ENCODE measurements at regions not wholly inside any gene's neighbourhood (a gene's known extent, or its start where the extent isn't known, plus 50 kb on each side); places are given as distances from the start of the nearest gene placed in this dataset.
A peak's percentile ranks its signal among the peaks of the same experiment; 100 is the strongest.

DNA sequence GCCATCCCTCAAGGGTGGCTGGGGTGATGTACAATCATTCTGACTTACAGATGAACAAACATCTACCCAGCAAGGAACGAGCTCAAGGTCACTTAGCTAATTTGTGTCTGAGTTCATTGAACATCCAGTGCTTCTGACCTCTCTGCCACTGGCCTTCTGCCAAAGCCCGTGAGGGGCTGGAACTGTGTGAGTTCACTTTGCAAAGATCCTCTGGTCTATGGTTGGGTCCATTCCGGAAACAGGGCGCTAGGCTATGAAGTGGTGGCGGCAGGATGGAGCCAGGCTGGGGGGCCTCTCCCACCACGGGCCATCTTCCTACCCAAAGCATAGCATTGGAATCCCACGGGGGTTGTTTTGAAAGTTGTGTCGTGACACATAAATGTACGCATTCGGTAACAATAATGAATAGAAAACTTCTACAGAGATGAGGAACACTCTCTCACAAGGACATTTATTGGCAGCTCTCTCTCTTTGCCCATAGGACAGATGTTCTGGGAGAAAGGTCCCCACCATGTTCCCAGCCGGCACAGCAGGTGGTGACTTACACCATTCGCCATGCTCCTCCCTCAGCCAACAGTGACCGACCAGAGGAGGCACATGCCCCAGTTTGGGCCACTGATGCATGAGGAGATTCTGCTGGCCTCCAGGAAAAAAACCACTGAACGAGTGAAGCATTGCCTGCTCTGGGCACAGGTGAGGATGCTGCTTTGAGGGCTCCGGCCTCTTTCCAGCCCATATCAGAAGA is 214.7 kb upstream of the CHRNA7 start:
- no peak for DNase-seq (ENCODE audit: low read depth, low spot score)

DNA sequence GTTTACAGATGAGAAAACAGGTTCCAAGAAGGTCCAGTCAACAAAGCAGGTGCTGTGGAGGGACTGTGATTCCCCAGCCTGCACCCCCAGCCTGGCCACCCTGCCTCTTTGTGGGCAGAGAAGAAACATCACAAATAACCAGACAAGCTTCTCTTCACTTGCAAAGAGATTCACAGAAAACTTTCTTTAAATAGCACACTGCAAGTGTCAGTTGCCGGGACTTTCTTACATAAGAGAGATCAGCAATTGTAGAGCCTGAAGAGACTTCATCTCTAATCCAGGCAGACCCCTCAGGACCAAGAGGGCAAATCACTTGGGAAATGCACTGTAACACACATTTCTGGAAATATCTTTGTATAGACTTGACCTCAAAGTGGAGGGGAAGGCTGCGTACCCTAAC is 207.9 kb upstream of the CHRNA7 start:
- DNase-seq (ENCODE audit: low read depth, low spot score) = no peak

DNA sequence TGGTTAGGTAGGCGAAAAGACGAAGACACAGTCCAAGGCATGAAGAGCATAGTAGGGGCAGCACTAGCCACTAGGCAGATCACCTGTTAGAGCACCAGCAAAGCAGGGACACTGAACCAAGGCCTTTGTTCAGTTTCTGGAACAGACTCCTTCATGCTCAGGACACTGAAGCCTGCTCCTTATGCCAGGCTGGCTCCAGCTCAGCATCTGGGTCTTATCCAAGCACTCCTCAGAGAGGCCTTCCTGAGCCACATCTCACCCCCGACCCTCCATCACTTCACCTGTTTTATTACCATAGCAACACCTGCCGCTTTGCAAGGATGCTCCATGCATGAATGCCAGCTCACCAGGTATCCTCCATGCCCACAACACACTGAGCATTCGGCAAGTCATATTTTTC is 206.3 kb upstream of the CHRNA7 start:
- DNase-seq (ENCODE audit: low read depth, low spot score) = no peak

DNA sequence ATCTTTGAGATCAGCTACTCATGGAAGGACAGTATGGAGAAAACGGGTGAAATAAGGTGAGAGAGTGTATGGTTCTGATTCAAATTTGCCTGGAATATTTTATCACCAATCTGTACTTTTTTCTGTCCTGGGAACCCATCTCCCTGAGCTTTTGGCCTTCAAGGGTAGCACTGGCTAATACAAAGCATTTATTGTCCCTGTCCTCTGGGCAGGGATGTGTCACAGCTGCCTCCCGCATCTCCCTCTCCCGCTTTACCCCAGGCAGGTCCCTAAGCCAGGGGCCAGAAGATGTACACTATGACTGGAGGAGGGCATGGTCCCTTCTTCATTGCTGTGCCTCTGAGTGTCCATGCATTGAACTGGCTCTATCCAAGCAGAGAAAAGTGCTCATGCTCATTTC is 201.7 kb upstream of the CHRNA7 start:
- DNase-seq (ENCODE audit: low read depth, low spot score) = no peak

DNA sequence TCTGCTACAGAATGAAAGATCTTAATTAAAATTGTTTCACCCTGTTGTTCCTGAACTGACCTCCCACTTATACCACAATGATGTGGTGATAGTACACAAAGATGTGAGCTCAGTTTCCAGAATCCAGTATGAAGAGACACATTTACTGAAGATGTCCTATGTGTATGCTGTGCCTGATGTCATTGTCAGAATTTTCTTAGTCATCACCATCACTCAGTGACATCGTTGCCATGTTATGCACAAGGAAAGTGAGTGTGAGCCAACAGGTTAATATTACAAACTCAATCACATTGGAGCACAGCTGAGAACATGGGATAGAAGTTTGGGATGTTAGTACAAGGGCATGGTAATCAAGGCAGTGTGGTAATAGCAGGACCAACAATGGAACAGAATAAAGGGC is 199.7 kb upstream of the CHRNA7 start:
- DNase-seq (ENCODE audit: low read depth, low spot score) = no peak

DNA sequence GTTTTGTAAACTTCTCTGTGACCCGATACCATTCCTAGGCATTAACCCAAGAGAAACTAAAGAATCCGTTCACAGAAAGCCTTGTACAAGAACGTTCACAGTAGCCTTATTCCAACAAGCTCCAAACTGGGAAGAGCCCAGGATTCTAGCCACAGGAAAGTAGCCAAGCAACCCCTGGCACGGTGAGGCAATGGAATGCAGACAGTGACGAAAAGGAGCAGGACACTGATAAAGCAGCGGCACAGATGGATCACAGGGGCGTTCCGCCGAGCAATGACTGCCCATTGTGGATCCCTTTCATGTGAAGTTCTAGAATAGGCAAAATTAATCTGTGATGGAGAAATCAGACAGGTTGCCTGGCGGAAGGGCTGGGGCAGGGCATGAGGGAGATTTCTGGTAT is 198.7 kb upstream of the CHRNA7 start:
- no peak for DNase-seq (ENCODE audit: low read depth, low spot score)

DNA sequence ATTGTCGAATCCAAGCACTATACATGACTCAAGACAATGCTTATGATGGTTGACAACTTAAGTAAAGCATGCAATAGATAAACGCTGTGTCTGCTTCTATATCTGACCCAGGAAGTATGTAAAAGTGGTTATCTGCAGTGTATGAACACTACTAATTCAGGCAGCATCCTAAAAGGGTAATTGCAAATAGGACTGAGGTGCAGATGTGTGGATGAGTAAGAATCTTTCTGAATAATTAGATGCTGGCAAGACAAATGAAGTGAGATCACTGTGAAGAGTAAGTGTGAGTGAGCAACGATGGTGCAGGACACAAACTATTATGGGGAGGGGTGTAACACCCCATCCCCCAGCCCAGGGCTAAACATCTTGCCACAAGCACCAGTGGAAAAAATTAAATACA is 195.7 kb upstream of the CHRNA7 start:
- no peak for DNase-seq (ENCODE audit: low read depth, low spot score)

DNA sequence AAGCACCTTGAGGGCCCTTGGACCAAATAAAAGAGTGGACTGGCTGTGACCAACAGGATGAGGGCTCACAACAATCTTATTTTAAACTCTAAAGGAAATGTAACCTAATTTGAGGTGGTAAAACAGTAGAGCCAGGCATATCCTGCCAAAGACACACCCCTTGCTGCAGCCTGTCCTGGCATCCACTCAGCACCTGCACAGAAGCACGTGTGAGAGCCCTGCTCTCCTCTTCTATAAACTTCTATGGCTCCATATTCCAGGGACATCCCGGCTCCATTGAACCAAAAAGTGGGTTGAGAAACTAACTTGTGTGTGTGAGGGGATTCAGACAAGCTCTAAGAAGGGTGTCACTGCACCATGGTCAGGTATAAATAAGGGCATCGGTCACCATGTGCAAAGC is 190.9 kb upstream of the CHRNA7 start:
- no peak for DNase-seq (ENCODE audit: low read depth, low spot score)

DNA sequence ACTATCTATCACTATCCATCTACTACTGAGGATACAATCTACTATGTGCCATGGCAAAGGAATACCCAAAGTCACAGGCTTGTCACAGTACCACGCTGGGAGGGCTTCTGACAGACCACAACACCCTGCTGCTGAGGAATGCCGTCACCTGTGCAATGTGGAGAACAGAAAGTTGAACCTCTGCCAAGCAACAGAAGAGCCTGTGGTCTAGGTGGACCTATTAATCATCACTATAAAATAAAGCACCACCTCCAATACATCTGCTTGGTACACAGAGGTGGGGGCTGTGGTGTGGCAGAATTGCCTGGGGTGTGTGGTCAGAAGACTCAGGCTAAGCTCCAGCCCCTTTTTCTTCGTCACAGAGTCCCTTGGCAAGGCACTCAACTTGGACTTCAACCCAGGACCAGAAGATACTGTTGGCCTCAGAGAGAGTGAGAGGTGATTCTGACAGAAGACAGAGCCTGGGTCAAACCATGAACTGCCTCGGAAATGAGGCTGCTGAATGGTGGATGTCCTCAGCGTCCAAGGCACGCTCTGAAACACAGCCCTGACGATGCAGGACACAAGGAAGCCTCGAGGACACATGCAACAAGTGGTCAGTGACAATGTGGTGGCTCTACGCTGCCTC is 189.4 kb upstream of the CHRNA7 start:
- DNase-seq (ENCODE audit: low read depth, low spot score) = no peak

DNA sequence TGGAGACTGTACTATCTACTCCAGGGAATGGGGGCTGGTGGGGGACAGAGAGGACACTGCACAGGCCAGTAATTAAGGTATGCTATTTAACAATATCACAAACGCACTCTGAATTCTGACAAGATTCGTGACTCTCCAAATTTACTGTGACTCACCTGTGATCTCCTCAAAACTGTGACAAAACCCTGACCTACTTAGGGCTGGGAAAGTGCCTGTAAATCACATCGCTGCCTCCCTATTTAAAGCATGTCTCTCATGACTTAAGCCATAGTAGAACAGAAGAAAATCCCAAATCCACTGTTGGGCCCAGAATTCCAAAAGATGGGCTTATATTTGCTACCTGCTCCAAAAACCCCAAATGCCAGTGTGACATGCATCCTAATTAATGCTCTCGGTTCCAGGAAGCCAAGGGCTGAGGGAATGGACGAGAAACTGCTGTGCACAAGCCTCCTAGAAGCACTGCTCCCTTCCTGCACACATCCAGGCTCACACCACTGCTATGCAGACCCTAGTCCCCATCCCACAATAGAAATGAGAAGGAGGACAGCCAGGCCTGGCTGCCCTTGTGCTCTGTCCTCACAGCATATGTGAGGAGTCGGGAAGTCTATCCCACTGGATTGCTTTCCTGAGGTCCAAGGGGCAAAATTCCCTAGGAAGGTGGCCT is 187.7 kb upstream of the CHRNA7 start:
- DNase-seq (ENCODE audit: low read depth, low spot score) = no peak

DNA sequence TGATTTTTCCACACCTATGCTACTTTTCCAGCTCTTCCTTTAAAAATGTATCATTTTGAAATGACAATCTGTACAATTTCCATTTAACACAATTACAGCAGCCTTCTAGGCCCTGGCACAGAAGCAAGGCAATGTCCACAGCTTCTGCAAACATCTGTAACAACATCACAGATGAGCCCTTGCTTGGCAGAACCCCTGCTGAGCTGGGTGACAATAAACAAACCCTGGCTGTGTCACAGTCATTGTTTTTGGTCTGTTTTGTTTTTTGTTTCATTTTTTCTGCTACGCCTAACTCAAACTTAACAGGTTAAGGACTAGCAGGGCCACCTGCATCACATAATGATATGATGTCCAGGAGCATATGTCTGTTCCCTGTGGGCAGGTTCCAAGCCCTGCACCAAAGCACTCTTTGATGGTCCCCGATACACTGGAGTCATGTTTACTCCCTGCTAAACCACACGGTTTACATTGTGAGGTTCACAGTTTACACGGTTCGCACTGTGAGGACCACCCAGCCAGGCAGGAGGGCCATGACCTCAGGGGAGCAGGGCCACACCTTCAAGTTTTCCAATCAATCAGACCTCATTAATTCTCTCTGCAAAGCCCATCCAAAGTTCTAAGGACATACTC is 186.8 kb upstream of the CHRNA7 start:
- no peak for DNase-seq (ENCODE audit: low read depth, low spot score)

DNA sequence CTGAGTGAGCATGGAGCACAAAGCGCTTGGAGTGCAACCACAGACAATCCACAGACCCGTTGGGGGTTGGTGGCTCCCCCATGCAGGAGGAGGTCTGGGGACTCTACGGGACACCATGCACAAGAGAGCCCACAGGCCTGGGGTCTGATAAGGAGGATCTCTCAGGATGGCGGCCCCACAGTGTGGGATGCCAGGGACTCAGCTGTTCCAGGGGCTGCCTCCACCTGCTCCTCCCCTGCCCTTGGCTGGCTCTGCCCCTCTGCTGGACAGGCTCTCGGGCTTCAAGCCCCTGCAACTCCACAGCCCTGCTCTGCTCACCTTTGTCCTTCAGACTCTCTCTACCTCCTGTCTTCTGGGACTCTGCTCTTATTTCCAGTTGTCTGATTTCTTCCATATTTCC is 184.5 kb upstream of the CHRNA7 start:
- no peak for DNase-seq (ENCODE audit: low read depth, low spot score)

DNA sequence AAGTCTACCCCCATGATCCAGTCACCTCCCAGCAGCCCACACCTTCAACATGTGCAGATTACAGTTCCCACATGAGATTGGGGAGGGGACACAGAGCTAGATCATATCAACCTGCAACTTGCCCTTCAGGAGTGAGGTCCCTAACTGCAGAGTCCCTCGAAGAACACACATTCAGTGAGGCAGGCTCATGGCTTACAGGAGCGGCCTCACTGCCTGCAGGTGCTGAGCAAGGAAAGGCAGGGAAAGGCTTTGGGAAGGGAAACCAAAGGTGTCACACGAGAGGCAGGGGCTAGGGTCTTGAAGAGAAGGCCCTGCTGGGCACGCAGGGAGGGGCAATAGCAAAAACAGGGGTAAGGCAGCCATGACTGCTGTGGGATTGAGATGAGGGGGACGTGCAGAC is 182.4 kb upstream of the CHRNA7 start:
- no peak for DNase-seq (ENCODE audit: low read depth, low spot score)

DNA sequence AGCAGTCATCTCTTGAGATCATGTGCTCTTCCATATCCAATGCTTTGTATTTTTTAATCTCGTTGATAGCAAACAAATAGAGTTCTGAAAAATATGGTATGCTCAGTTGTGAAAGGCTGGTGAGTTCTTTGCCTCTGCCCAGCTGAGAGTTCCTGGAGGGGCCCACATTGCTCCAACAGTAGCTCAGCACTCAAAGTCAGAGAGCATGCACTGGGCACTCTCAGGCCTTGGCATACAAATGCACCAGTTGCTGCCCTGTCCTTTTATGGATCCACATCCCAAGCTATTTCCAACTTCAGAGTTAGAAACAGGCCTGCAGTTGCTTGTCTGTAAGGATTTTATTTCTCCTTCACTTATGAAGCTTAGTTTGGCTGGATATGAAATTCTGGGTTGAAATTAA is 181.7 kb upstream of the CHRNA7 start:
- DNase-seq (ENCODE audit: low read depth, low spot score) = no peak

DNA sequence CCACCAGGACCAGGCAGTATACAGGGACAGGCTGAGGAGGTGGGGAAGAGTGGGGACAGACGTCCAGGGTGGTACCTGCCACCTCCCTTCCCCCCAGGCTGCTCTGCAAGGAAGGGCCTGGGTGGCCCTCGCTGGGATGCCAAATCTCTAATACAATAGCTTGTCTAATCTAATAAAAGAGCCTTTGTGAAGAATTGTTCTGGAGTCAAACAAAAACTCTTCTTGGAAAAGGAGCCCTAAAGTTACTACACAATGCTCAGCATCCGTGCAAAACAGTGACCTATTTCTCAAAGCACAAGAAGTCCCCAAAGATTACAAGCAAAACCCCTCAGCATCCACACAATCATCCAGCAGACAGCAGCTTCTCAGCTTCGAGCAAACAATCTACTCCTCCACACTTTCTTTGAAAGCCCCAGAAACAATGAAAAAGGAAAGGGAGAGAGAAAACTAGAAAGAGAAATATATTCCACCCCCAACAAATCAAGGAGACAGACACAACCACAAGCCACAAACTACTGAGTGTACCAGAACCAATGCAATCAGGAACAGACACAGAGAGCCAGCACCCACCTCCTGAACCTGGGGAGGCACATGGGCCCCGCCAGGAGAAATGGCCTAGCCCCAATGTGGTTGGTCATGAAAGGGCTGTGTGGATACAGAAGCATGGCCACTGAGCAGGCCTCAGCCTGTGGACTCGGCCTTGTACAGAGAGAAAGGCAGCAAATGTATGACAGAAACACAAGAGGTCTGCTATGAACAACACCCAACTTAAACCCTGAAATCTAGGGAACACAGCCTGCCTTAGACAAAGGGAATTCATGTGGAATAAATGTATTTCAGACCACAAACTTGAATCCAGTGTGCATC is 177.1 kb upstream of the CHRNA7 start:
- DNase-seq (ENCODE audit: low read depth, low spot score) = no peak

DNA sequence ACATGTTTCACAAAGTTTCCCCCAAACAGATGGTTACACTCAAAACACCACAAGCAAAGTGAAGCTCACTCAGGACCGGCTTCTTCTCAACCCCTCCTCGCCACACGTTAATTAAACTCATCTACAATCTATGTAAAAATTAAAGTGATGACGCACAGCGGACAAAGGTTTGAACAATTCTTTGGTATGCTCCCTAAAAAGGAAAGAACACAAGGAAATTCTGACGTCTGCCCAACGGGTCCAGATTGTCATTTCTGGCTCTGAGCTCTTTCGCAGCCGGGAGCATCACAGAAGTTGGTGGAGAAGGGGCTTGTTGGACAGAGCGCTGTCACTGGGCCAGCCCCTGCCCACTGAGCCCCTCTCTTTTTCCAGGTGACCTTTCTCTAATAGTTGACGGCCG is 173.7 kb upstream of the CHRNA7 start:
- DNase-seq (ENCODE audit: low read depth, low spot score) = no peak

DNA sequence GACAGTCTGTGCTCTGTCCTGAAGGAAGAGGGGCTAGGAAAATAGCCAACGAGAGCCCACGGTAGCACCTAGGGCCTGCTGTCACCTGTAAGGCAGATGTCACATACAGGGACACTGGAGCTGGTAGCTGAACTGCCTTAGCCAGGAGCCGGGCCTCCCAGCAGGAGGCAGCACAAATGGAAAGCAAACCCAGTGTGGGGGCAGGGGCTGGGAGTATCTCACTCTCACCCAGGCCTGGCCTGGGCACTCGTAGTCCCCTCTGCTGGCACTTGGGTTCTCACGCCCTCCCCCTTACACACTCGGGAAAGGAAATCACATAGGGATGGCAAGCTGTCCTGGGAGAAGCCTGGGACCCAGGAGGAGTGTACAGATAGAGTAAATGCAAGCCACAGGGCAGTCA is 173.1 kb upstream of the CHRNA7 start:
- DNase-seq (ENCODE audit: low read depth, low spot score) = peak; percentile 21

DNA sequence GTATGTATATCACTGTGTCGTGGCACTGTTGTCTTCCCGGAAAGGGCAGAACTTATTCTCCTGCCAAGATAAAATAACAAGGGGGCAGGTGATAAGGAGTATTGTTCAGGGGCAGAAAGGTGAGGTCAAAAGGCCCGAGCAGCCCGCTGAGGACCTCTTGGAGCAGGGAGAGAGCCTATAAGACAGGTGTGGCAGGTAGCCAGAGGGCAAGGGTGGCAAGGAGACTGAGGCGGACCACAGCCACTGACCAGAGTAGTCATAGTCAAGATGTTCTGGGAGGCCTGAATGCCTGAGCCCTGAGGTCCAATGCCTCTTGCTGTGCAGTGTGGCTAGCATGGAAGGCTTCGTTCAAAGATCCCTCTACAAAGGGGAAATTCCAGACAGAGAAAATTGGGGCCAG is 172.3 kb upstream of the CHRNA7 start:
- DNase-seq (ENCODE audit: low read depth, low spot score) = no peak

DNA sequence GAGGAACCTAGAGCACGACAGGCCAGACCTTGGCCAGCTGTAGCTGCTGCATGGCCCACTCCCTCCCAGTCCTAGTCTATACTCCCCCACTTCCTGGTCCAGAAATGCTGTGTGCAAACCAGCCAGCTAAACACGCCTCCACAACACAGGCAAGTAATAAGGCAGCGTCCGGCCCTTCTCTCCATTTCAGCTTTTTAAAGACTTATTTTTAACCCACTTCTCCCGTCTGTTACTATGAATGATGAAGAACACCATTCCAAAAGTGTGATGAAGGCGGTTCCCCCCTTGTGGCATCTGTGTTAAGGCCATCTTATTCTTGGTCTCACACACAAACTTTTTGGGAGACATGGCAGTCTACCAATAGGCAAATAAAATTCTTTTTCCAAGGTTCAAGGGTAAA is 164.1 kb upstream of the CHRNA7 start:
- no peak for DNase-seq (ENCODE audit: low read depth, low spot score)

DNA sequence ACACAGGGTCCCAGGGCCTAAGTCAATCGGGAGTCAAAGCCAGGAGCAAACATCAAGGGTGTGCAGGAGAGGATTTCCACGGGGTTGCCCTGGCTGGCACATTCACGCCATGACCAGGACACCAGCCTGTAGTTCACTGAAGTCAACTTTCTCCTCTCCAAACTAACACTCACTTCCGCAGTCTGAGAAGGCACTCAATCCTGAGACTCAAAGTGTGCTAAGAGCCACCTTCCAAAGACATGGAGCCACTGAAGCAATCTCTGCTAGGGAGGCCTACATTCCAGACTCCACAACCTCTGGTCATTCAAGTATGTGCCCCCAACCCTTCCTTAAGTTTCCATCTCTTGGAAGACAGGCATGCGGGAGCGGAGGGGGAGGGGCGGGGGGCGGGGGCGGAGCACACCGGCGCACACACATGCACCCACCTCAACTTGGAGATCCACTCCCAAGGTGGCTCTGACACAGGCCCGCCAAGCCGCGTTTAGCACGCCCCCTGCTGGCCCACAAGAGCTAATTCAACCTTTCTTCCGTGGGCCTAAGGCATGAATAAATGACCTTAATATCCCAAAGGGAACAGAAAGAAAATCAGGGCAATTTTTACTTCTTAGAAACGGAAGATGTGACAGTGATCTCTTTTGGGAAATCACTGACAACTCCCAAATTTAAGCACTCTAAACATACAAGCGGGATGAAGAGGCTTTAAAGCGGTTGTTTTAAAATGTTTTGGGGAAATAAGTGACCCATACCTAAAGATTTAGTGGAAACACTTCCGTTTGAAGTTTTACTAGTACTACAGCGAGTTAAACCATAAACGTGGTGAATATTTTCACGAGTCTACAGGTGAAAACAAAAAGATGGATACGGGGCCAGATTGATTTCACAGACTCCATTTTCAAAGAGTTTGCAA is 162.5 kb upstream of the CHRNA7 start:
- DNase-seq (ENCODE audit: low read depth, low spot score) = peak; percentile 64
